ENCODE measurements at regions not wholly inside any gene's neighbourhood (a gene's known extent, or its start where the extent isn't known, plus 50 kb on each side); places are given as distances from the start of the nearest gene placed in this dataset.

DNA sequence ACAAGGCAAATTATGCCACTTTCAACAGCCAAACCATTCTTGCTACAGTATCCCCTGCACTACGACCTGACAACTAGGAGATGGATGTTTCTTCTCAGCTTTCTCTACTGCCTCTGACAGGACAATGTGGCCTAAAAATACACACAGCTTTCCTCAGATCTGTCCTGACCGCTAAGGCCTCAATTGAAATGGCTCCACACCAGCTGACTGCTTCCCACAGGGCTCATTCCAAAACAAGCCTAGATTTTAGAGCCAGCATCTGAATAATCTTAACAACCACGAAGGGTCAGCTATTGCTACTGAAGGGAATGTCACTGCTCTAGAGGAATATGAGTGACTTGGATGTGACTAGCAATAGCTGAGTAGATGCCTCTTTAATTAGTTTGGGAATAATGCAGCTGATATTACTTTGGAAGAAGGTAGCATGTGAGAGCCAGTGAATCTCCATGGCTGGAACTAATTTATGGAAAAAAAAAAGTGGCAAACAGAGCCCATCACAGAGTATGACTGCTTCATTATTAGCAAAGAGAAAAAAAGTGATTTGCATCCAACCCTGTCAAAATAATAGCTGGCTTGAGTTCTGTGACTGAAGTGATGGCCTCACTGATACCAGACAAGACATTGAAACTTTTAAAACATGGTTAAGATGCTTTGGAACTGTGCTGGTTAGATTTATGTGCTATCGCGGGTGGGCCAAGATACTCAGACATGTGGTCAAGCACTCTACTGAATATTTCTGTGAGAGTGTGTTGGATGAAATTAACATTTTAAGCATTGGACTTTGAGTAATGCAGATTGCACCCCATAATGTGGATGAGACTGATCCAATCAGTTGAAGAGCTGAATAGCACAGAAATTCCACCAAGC is 450.2 kb downstream of the NR2F1-AS1 start:
- Histone ChIP-seq H3K27ac (no peak overlapping the region), H3K4me3 (no peak overlapping the region), H3K4me1 (no peaks in the 10 kb centered on the region), H3K9me3 (no peaks in the 10 kb centered on the region), H3K36me3 (no peaks in the 10 kb centered on the region), H3K27me3 (no peaks in the 10 kb centered on the region)
- no peak for DNase-seq
- 52 to 100% methylated on average over 1 to 5 of the region's 5 CpGs for WGBS, 2 donors (ENCODE audit: low coverage in 1 of 2)
- intact Hi-C loops (cut with DNase I; ENCODE audit: low total_unique reads) (no loop called here), in situ Hi-C loops (cut with MboI; ENCODE audit: low pct_ligation_motif_present in 1 of 4, low pct_unique_long_range_greater_than_20kb in 1 of 4, low sequenced_read_pairs in 3 of 4) (no loop called here)
- TF ChIP-seq POLR2A (IDR thresholded peaks at IDR 0.05) (no peak), EP300 (IDR thresholded peaks at IDR 0.05; ENCODE audit: low read depth) (no peak), POLR2AphosphoS5 (IDR thresholded peaks at IDR 0.05) (no peak)
- TF ChIP-seq, protein P1, sequence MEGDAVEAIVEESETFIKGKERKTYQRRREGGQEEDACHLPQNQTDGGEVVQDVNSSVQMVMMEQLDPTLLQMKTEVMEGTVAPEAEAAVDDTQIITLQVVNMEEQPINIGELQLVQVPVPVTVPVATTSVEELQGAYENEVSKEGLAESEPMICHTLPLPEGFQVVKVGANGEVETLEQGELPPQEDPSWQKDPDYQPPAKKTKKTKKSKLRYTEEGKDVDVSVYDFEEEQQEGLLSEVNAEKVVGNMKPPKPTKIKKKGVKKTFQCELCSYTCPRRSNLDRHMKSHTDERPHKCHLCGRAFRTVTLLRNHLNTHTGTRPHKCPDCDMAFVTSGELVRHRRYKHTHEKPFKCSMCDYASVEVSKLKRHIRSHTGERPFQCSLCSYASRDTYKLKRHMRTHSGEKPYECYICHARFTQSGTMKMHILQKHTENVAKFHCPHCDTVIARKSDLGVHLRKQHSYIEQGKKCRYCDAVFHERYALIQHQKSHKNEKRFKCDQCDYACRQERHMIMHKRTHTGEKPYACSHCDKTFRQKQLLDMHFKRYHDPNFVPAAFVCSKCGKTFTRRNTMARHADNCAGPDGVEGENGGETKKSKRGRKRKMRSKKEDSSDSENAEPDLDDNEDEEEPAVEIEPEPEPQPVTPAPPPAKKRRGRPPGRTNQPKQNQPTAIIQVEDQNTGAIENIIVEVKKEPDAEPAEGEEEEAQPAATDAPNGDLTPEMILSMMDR (IDR thresholded peaks at IDR 0.05), result no peak

DNA sequence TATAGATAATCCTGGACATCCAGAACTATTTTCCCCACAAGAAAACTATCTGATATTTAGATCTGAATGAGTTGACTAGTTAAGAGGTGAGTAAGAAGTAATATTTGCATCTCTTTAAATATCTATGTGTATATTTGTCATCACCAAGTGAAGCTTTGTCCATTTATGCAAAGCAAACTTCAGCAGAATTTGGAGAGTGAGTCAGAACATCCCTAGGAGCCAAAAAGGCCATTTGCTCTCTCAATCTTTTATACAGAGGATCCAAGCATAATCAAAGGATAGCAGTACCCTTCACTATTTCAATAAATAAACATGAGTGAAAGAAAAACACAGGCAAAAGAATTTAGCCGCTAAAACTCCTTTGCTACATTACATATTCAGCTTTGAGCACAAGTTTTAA is 454.4 kb downstream of the NR2F1-AS1 start:
- 67 to 85% methylated on average over 1 of the region's 1 CpG for WGBS, 2 donors (ENCODE audit: low coverage in 1 of 2)
- no peaks in the 10 kb centered on the region for H3K36me3 ChIP-seq
- no peaks in the 10 kb centered on the region for H3K4me1 ChIP-seq
- in situ Hi-C loops (cut with MboI; ENCODE audit: low pct_ligation_motif_present in 1 of 4, low pct_unique_long_range_greater_than_20kb in 1 of 4, low sequenced_read_pairs in 3 of 4), result no loop called here
- intact Hi-C loops (cut with DNase I; ENCODE audit: low total_unique reads), result no loop called here
- no peaks in the 10 kb centered on the region for H3K9me3 ChIP-seq
- no peak for DNase-seq
- H3K4me3 ChIP-seq, result no peak overlapping the region
- no peak overlapping the region for H3K27ac ChIP-seq
- no peaks in the 10 kb centered on the region for H3K27me3 ChIP-seq
- TF ChIP-seq, protein P1 (IDR thresholded peaks at IDR 0.05), result no peak
- TF ChIP-seq EP300 (IDR thresholded peaks at IDR 0.05; ENCODE audit: low read depth), result no peak
- TF ChIP-seq POLR2AphosphoS5 (IDR thresholded peaks at IDR 0.05), result no peak
- TF ChIP-seq POLR2A (IDR thresholded peaks at IDR 0.05), result no peak

DNA sequence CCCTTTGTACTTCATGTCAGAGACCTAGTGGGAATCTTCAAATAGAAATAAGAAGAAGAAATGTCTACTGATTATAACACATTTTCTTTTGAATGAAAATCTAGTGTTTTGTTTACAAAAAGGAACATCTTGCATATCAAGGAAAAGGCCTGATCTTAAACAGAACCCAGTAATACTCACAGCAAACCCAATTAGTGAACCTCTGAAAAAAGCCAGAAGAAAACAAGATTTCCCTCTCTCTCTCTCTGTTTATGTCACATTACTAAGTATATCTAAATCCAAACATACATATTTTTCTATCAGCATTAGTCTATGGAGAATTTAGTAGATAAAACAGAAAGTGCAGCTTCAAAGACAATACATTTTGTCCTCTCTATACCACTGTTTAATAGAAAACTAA is 457.9 kb downstream of the NR2F1-AS1 start:
- no peak overlapping the region for H3K4me3 ChIP-seq
- H3K4me1 ChIP-seq, result no peaks in the 10 kb centered on the region
- no peak overlapping the region for H3K27ac ChIP-seq
- in situ Hi-C loops (cut with MboI; ENCODE audit: low pct_ligation_motif_present in 1 of 4, low pct_unique_long_range_greater_than_20kb in 1 of 4, low sequenced_read_pairs in 3 of 4), result no loop called here
- DNase-seq, result no peak
- H3K36me3 ChIP-seq, result no peaks in the 10 kb centered on the region
- intact Hi-C loops (cut with DNase I; ENCODE audit: low total_unique reads), result no loop called here
- no peaks in the 10 kb centered on the region for H3K9me3 ChIP-seq
- TF ChIP-seq POLR2A (IDR thresholded peaks at IDR 0.05), result no peak
- no peak for TF ChIP-seq EP300 (IDR thresholded peaks at IDR 0.05; ENCODE audit: low read depth)
- no peaks in the 10 kb centered on the region for H3K27me3 ChIP-seq

DNA sequence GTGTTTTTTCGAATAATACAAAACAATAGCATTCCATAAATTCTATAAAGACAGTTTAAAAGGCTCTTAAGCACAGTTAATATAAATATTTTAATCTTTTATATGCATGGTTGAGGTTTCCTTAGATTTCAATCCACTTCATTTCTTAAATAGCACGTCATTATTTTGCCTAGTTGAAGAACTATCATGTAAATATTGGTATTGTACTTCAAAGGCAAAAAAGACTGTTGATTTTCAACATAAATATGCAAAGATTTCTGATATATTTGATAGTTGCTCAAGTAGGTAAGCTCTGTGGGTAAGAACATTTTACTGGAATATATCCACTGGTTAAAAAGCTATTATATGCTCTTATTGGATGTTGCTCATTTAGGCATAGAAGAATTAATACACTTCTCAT is 458.6 kb downstream of the NR2F1-AS1 start:
- no peak overlapping the region for H3K4me3 ChIP-seq
- intact Hi-C loops (cut with DNase I; ENCODE audit: low total_unique reads) (no loop called here), in situ Hi-C loops (cut with MboI; ENCODE audit: low pct_ligation_motif_present in 1 of 4, low pct_unique_long_range_greater_than_20kb in 1 of 4, low sequenced_read_pairs in 3 of 4) (no loop called here)
- H3K9me3 ChIP-seq, result no peaks in the 10 kb centered on the region
- no peak for DNase-seq
- TF ChIP-seq EP300 (IDR thresholded peaks at IDR 0.05; ENCODE audit: low read depth) (no peak), POLR2A (IDR thresholded peaks at IDR 0.05) (no peak), POLR2AphosphoS5 (IDR thresholded peaks at IDR 0.05) (no peak)
- TF ChIP-seq, protein P1 (IDR thresholded peaks at IDR 0.05), result no peak
- no peaks in the 10 kb centered on the region for H3K36me3 ChIP-seq
- H3K4me1 ChIP-seq, result no peaks in the 10 kb centered on the region
- 45 to 52% methylated on average over 2 of the region's 2 CpGs for WGBS, 2 donors (ENCODE audit: low coverage in 1 of 2)
- no peaks in the 10 kb centered on the region for H3K27me3 ChIP-seq
- no peak overlapping the region for H3K27ac ChIP-seq

DNA sequence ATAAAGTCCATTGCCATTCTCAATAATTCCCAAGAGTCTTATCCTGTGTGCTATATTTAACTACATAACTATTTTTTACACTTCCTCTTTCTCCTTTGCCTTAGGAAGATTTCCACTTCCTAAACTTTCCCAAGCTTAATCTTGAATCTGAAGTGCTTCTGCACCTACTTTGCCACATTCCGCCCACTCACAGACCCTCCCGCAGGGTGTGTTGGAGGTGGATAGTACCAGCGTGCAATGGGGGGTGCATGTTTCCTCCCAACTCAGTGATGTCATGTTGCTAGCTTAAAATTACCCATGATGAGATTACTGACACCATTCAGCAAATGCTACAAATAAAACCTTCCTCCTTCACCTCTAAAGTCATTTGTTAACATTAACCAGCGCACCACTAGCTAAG is 460.2 kb downstream of the NR2F1-AS1 start:
- no peaks in the 10 kb centered on the region for H3K4me1 ChIP-seq
- DNase-seq, result no peak
- intact Hi-C loops (cut with DNase I; ENCODE audit: low total_unique reads) (no loop called here), in situ Hi-C loops (cut with MboI; ENCODE audit: low pct_ligation_motif_present in 1 of 4, low pct_unique_long_range_greater_than_20kb in 1 of 4, low sequenced_read_pairs in 3 of 4) (no loop called here)
- no peak overlapping the region for H3K27ac ChIP-seq
- no peak overlapping the region for H3K4me3 ChIP-seq
- 62 to 87% methylated on average over 2 to 4 of the region's 4 CpGs for WGBS, 2 donors (ENCODE audit: low coverage in 1 of 2)
- H3K36me3 ChIP-seq, result no peaks in the 10 kb centered on the region
- H3K27me3 ChIP-seq, result no peaks in the 10 kb centered on the region
- H3K9me3 ChIP-seq, result no peaks in the 10 kb centered on the region
- no peak for TF ChIP-seq EP300 (IDR thresholded peaks at IDR 0.05; ENCODE audit: low read depth)
- TF ChIP-seq, protein P1 (IDR thresholded peaks at IDR 0.05), result no peak
- TF ChIP-seq POLR2AphosphoS5 (IDR thresholded peaks at IDR 0.05), result no peak
- TF ChIP-seq POLR2A (IDR thresholded peaks at IDR 0.05), result no peak
